HG03460 (cell line): ENCODE measurements at regions not wholly inside any gene's neighbourhood (a gene's known extent, or its start where the extent isn't known, plus 50 kb on each side); places are given as distances from the start of the nearest gene placed in this dataset.

ENCODE experiments used
- ATAC-seq: cut with Tn5 transposase; IDR thresholded peaks from one replicate; pipeline ENCODE4 v1.9.1; 2021; ENCODE audit not compliant: unreplicated experiment

DNA sequence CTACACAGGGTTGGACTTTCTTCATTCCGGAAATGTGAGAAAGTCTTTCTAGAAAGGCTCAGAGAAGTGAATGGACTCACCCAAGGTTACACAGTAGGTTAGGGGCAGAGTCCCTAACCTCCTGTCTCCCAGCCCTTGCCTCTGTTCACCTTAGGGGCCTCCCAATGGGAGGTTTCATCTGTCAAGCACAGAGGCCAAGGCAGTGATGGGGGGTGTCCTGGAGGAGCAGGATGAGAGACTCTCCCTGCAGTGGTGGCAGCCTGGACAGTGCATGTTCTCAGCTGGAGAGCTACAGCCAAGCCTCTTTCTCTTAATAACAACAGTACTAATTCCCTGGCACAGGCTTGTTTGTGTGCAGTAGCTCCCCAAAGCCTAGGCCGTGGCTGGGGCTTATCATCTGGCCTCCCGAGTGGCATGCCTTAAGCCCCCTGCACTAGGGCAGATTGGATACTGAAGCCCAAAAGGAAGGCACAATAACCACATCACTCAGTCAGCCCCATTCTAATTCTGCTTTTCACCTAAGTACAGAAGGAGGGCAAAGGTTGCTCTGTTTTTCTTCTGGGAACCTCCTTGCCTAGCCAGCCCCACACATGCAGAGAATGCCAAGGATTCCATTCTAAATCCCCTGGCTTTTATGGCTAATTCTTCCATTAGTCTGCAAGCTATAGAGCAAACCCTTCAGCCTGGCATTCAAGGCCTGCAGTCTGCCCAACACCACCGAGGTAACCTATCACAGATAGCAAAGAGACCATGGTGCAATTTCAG lies 50.2 kb upstream of the XPA start:
- ATAC-seq, result no peak

DNA sequence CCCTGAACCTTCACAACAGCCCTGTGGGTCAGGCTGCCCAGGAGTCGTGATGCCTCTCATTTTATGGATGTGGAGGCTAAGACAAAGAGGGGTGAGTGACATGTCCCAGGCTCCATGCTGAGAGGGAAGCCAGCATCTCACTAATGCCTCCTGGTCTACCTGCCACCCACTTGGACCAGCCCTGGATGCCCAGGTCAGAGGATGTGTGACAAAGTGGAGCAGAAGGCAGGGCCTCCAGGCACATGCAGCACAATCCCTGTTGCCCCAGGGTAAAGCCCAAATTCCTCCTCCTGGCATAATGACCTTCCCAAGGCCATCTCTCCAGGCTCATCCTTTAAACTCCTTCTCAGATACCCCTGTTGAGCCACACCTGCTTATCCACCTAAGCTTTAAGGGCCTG lies 51.4 kb upstream of the XPA start:
- no peak for ATAC-seq

DNA sequence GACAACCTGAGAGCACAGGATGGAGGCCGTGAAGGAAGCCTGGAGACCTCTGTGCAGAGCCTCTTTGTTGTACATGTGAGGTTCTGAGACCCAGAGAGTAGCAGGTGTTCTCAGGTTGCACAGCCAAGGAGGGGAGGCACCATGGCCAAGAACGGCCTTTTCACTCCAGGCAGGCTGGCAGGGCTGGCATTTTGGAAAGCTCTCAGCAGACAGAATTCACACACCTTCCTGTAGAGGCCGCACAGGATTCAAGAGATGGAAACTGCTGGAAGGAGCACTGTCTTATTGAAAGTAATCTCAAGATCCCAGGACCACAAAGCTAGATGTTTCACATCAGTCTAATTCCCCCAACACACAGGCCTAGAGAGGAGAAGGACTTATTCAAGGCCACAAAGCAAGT lies 52.8 kb upstream of the XPA start:
- ATAC-seq, result no peak

DNA sequence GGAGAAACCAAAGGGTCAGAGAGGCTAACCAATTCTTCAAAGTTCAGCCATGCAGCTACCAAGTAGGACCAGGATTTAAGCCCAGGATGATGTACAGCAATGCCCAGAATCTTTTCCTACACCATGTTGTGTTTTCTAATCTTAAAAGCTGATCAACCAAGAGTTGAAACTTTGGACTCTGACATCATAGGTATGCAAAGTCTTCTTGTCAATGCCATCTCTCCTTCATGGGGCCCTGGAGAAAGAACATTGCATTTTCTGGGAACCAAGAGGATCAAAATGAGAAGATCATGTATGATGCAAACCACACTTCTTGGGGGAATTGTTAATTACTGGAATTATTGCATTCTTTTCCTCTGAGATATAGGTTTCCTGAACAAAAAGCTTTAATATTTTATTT lies 54.4 kb upstream of the XPA start:
- ATAC-seq, result no peak

DNA sequence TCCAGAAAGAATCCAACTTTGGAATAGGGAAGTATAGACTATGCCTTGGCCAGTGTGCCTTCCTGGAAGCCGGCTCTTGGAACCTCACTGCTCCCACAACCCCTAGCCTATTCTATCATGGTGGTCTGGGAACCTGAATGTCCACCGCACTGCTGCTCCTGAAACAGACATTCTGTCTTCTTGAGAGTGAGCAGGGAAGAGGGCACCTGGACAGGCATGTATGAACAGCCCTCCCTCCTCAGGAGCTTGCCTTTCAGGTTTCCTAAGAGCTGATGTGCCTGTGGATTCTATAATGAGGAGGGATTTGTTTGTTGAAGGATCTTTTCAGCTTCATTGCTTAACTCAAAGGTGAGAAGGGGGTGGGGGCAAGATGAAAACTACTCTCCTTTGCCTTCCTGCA lies 55.1 kb upstream of the XPA start:
- no peak for ATAC-seq

DNA sequence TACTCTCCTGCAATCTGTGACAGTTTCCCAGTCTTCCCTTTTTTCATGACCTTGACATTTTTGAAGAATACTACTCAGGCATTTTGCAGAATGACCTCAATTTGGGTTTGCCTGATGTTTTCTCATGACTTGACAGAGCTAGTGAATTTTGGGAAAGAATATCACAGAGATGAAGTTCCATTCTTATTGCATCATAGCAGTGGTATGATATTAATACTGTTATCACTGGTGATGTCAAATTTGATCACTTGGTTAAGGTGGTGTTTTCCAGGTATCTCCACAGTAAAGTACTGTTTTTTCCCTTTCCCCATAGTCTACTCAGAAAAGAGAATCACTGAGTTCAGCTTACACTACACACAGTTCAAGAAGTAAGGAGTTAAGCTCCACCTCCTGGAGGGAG lies 56.2 kb upstream of the XPA start:
- ATAC-seq, result no peak

DNA sequence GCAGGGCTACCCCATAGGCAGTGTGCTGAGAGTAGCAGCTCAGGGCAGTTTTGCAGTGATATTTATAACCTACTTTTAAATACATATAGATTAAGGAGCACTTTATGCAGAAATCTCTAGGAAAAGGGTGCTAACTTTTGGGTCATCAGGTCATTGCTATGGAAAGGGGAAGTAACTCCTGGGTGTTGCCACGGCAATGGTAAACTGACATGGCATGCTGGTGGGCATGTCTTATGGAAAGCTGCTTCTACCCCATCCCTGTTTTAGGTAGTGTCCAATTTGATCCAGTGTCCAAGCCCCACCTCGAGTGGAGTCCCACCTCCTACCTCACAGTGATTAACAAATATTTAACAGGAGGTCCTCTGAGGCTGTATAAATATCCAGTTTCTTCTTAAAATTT lies 56.8 kb upstream of the XPA start:
- ATAC-seq, result no peak

DNA sequence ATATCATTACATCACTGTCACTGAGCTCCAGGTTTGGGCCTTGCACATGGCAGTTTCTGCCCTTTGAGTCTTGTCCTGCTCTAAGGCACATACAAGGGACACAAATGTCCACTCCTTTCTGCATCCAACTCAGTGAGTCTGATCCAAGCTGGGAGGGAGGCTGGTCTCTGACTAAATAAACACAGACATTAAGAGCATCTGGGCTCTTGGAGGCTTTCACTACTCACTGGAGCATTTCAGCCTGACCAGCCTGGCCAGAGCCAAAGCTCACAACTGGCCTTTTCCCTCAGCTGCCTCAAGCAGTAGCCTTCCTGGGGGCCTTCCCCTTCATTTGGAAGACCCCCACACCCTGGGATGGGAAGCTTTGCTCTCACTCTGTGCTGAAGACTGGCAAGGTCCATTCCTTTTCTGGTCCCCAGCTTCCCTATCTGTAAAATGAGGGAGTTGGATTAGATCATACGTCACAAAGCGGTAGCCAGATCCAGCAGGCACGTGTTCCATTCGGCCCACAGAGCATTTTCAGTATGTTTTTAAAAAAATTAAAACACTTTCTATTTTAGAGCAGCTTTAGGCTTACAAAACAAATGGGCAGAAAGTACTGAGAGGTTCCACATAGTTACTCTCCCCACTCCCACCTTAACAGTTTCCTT lies 58.6 kb upstream of the XPA start:
- ATAC-seq, result no peak

DNA sequence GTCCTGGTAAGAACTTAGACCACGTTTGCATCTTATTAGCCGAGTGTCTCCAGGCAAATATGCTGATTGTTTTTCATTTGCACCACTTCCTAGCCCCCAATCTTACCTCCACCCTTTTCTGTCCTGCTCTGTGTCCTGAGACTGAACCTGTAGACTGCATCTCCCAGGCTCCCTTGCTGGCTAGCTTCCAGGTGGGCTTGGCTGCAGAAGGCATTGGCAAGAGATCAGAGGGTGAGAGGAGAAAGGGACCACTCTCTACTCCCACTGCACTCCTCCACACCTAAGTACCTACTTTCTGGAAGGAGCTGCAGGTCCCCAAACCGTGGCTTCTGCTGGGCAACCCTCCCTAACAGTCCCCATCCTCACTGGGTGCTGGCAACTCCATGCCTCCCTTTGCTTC lies 59.9 kb upstream of the XPA start:
- no peak for ATAC-seq

DNA sequence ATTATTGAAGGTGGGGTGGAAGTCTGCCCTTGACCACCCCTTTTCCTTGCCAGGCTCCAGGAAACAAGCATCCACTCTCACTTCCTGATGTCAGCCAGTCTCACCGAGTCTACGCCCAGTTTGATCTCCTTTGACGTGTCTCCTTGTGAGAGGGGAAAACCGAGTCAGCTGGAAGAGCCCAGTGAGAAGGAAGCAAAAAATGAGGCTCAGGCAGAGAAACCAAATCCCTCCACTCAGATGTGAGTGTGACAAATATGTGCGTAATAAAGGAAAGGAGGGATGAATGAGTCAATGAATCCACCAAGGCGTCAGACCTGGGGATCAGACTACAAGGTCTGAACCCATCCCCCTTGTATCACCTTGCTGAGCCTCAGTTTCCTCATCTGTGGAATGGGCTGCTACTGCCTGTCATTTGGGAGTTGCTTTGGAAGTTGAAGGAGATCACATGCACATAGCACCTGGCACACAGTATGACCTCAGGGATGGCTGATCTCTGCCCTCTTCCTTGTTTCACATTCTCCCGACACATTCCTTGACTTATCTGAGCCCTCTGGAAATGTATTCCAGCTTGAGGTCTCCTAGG lies 61.3 kb upstream of the XPA start:
- ATAC-seq, result no peak

DNA sequence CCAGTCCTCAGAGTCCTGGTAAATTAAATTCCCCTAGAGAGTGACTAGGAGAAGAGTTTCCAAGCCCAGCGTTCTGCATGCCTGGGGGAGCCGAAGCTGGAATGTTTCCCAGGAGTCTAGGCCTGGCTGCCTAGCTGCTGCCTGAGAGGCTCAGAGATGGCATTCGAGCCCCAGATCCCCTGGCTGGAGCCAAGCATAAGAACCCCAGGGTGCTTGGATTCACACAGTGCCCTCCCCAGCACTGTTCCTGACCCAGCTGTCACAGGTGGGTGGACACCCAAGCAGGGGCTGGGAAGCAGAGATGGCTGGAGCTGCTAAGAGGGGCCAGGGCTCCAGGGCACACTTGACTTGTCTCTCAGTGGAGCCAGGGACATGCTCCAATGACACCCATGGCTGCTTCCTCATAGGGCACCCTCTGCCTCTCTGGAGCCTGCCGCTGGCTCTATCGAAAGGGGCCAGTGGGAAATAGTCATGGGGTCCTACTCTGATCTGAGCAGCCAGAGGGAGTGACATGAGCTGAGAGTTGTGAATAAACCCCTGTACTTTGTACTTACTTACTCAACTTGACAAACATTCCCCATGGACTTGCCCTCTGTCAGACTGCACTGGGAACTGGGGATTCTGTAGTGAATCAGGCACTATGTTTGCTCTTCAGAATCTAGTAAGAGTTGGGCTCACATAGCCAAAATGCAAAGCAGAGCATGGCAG lies 62.6 kb upstream of the XPA start:
- no peak for ATAC-seq

DNA sequence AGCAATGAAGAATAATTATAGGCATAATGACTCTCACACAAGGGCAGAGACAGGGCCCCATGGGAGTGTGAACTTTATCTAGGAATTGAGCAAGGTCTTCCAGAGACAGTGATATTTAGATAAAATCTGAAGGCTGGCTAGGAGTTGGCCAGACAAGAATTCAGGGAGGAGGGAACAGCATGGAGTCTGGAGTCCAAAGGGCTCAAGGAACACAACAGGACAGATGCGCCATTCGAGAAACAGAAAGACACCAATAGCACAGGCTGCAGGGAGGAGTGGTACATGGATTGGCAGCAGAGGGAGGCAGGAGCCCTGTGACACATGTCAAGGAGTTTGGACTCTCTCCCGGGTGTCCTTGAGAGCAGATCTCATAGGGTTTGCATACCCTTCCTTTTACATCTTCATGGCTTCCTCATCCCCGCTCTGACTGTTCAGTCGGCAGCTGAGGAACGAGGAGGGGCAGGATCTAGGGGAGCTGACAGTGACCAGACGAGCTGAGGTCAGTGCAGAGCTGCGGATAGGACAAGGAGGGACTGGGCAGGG lies 64.0 kb upstream of the XPA start:
- ATAC-seq, result no peak

DNA sequence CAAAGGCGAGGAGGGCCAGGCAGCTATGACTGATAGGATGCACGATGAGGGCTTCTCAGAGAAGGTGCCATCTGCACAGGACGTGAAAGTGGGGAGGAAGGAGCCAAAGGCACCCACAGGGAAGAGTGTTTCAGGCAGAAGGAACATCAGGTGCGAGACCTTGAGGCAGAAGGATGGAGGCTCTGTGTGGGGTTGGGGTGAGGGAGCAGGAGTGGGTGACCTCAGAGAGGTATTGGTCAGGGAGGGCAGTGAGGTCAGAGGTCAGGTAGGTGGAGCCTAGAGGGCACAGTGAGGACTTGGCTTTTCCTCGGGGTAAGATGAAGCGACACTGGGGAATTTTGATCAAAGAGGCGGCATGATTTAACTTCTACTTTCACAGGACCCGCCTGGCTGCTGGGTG lies 64.7 kb upstream of the XPA start:
- ATAC-seq, result no peak

DNA sequence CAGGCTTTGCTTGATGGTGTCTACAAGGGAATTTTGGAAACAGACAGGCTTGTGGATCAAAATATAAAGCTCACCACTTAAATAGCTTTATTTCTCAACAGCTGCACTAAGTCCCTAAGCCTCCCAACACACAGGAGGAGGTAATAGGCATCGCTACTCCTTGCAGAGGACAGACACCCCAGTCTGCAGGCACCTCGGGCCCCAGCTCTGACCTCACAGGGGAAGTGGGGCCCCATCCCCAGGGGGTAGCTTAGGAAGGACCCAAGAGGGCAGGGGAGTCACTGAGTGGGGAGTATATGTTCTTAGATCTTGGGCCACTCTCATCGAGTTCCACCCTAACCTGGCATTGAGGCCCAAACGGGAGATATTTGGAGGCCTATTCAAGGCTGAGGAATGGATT lies 66.7 kb upstream of the XPA start:
- no peak for ATAC-seq

DNA sequence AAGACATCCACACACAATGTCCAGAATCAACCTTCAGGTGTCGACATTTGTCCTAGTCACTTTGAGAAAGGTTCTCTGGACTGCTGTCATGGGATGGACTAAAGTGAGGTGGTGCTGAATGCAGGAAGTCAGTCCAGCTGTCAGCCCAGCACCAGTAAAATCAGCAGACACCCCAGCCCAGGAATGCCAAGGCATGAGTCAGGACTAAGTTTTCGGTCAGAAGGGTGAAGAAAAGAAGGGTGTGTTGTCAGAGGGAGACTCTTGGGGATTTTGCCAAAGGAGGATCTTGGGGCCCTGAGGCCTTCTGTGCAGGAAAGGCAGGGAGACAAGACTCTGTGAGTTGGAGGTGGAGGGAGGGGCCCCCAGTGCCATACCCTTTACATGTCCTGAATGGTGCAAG lies 69.0 kb upstream of the XPA start:
- ATAC-seq, result no peak

DNA sequence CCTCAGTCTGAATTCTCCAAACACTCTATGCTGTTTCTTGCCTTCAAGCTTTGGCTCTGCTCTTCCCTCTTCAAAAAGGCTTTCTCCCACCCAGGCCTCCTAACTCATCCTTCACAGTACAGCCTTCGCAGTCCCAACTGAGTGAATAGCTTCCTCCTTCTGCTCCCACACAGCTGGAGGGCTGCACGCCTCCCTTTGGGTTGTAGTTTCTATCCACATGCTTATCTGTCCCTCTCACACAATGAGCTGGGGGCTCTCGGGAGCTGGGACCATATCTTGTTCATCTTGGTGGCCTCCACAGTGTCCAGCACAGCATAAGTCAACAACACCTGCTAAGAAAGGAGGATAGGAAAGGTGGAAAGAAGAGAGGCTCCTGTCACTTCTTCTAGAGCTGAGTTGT lies 69.5 kb upstream of the XPA start:
- ATAC-seq, result no peak

DNA sequence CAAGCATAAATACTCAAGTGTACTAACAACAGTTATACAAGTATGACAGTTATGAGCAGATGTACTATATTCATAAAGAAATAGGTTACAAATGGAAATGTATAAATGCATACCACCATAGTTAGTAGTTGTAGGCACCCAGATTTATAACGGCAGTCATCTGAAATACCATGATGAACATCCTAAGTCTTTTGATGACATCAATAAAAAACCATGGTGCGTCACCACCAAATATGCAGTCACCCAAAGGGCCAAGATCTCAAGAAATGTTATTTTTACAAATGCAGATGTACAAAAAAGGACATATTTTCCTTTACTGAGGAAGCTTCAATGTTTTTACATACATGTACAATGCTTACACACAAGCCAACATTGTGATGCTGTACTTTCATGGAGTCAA lies 70.8 kb upstream of the XPA start:
- ATAC-seq, result no peak

DNA sequence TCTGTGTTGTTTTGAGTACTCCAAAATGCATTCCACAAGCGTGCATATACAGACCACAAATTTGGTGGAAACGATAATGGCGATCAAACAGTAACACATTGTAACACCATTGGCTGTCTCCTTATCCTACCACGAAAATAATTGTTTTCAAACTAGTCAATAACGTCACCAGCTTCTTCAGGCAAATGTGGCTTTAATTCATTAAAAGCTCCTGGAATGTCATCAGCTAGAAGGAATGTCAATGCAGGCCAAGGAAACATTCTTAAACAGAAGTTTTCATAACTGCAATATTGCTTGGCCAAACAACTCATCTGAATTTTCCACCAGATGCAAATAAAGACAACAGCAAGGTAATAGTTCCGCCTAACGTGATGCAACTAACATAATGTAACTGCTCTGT lies 71.6 kb upstream of the XPA start:
- ATAC-seq, result no peak

DNA sequence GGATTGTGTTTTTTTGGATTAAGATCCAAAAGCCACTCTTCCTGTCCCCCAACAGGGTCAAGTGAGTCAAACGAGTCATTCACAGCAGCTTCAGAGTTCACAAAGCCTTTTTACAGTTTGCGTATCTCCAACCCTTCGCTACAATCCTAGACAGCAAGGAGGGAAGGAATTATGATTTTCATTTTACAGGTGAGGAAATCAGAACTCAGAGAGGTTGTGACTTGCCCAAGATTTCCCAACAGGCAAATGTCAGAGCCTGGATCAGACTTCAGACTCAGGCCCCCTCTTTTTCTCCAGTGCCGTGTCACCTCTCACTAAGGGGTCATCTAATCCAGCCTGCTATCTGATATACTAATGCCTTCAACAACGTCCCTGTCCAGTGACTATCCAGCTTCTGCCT lies 72.1 kb upstream of the XPA start:
- no peak for ATAC-seq

DNA sequence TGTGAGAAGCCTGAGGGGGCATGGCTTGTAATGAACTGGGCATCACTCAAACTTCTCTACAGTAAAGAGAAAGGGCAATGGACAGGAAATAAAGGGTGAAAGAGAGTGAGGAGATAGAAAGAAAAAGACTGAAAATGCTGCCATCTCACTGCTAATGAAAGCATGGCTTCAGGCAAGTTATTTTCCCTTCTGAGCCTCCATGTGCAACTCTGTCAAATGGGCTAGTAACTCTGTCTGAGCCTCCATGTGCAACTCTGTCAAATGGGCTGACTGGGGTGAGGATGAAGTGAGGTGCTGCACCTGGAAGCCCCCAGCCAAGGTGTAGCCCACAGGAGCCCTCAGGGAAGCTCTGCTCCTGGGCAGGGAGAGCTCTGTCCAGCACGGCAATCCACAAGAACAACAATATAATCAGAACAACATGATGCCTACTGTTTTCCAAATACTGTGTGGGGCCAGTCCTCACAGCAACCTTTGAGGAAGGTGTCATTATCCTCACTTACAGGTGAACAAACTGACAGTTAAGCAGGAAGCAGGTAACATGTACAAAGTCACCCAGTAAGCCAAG lies 73.8 kb upstream of the XPA start:
- ATAC-seq, result no peak

DNA sequence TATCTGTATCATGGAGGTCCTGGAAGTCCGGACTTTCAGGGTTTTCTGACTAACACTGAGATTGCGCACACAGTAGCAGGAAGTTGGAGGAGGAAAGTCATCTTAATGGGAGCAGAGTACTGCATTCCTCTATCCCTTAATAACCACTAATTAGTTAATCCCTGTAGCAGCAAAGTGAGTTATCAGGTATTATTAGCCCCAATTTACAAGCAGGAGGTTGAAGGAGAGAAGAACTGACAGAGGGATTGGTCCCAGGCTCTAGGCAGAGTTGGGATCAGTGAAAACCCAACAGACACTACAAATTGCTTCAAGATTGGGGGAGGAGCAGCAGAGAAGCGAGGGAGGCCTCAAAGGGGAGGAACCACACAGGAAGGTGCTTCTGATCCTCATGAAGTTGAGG lies 74.5 kb upstream of the XPA start:
- ATAC-seq, result no peak
